ENCODE measurements at regions not wholly inside any gene's neighbourhood (a gene's known extent, or its start where the extent isn't known, plus 50 kb on each side); places are given as distances from the start of the nearest gene placed in this dataset.

DNA sequence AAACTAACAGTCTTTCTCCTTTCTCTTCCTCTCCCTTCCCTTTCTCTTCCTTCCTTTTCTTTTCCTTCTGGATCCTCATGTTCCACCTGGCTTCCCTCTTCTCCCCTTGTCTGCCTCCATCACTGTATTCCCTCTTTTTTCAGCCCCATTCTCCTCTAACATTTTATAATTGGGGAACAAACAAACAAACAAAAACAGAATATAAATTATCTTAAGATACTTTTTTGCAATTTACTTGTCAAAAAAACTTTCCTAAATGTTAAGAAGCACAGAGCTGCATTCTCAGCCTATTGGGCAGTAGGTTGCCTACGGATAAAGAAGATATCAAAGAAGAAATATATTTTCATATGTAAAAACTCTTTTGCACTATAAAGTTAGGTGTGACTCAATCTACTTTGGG lies 1382.2 kb upstream of the MIR17HG start:
- DNase-seq (ENCODE audit: low read depth): no peak

DNA sequence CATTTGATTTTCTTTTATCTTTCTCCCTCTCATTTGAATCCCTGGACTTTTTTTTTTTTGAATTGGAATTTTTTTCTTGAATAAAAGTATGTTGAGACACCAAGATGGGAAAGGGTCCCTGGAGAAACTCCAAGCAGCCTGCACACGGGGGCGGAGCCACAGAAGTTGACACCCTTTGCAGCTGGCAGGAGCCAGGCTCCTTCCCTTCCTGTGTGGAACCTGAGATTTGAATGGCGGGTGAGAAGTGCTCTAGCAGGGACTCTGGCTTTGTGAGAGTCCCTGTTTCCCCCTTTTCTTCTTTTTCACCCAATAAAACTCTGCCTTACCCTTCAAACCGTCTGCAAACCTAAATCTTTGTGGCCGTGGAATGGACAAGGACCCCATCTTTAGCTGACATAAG lies 1381.0 kb upstream of the MIR17HG start:
- DNase-seq (ENCODE audit: low read depth): no peak

DNA sequence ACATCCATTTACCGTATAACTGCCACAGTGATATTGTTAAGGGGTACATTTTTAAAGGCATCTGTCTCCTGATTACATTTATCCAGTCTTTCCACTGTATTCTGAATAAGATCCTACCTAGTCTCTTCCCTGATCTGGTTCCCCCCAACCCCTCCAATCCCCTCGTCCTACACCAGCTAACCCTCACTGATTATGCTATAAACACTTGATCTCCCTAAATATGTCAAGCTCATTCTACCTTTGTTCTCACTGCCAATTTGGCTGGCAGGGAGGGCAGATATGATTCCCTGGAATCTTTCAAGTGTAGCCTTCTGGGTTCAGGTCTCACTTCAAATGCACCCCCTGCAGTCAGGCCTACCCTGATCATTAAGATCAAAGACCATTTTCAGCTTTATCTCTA lies 1379.8 kb upstream of the MIR17HG start:
- no peak for DNase-seq (ENCODE audit: low read depth)

DNA sequence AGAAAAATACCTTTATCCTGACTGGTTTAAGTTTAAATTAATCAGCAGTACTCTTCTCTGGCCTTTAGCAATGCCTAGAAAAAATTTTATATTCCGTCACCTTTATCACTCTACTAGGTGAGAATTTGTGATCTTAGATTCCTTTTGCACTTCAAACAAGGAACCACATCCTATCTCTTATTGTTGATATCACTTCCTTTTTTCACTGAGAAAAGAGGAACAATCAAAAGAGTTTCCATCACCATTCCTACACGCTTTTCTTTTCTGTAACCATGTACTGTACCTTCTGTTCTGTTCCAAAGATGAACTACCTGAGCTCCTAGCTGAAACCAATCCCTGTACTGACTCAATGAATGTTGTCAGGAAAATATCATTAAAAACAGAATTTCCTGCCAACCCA lies 1379.0 kb upstream of the MIR17HG start:
- no peak for DNase-seq (ENCODE audit: low read depth)

DNA sequence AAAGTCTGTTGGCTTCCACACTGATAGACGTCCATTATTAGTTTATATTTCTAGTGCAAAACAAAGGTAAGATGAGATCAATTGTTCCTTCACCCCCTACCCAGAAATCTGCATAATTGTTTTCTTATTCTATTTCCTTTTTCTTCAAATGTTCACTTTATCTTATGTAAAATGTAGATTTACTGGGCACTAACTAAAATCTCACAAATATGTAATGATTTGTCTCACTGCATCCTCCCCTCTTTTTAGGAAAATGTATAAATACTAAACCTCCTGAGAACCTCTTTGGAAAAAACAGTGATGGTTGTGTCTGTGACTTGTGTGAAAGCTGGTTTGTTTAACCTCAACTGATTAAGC lies 1377.2 kb upstream of the MIR17HG start:
- DNase-seq (ENCODE audit: low read depth): no peak

DNA sequence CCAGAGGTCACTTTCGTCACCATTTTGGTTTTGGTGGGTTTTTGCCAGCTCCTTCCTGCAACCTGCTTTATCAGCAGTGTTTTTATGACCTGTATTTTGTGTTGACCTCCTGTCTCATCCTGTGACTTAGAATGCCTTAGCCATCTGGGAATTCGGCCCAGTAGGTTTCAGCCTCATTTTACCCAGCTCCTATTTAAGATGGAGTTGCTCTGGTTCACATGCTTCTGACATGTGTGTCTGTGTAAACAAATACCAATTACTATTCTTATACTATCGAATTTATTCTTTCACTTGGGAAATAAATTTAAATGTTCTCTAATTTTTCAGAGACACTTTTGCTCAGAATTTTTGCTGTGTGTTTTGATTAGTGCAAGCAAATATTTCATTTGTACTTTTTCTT lies 1370.3 kb upstream of the MIR17HG start:
- DNase-seq (ENCODE audit: low read depth): no peak

DNA sequence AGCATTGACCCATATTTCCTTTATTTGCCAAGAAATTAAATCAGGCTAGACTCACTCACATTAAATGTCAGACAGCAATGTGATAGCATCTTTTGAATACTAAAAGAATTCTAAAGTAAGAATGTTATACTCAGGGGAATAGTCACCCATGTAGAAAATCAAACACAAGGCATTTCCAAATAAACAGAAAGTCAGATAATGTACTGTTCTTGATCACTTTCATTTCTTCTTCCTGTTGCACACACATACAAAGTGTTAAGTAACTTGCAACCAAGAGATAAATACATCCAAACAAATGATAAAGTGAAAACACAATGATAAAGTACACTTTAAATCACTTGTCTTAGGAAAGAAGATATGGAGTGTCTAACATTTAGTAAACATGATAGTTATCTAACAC lies 1366.6 kb upstream of the MIR17HG start:
- DNase-seq (ENCODE audit: low read depth): no peak

DNA sequence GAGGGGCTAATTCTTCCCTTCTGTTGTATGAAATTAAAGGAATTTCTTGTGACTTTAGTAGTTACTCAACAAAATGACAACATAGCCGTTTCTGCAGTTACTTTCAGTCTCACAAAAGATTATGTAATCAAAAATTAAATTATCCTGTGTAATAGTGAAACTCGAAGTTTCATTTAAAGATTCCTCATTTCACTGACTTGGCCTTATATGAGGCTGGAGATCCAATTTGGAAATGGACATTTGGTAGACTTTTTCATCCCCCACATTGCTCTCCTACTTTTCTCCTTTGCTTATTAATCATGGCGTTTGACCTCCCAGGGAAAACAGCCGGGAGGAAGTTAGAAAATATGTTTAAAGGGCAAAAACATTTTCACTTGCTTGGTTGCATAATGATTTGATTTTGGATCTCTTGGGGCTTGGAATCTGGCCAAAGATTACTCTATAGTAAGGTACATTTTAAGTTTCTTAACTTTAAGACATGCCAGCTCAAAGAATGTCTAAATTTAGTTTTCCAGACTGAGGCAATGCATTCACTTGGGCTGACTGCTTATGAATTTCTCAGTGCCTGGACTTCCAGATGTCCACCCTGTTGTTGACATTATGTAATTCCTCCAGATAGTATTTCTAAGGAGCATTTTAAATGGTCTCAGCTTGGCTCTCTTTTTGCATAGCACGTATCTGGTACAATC lies 1364.9 kb upstream of the MIR17HG start:
- DNase-seq (ENCODE audit: low read depth): peak; percentile 54

DNA sequence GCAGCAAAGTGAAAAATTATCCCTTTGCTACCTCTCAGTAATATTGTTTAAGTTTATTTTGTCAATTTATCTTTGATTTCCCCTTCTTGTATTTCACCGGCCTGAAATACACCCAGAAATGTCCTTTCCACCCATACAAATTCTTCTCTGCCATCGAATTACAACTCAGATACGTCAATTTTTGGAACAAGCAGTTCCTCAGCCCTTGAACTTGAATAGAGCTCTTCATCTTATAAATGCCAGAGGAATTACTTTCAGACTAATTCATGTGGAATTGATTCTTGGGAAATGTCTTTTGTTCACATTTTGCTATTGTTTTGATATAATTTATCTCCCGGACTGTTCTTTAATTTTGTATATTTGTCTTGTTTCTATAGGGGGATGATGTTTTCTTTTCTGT lies 1359.3 kb upstream of the MIR17HG start:
- no peak for DNase-seq (ENCODE audit: low read depth)

DNA sequence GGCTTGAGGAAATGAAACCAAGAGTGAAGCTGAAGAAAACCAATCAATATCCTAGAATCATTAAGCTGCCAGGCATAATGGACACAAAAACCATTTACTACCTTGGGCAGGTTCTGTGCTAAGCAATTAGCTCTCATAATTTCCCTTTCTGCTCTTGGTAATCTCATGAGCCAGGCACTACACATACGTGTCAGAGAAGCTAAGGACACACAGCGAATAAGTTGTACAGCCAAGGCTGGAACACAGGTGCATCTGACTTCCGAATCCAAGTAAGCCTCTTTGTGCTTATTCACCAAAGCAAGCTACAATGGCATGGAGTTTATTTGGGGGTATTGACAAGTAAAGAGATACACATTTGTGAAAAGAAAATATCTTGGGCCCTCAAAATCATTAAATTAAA lies 1343.9 kb upstream of the MIR17HG start:
- DNase-seq (ENCODE audit: low read depth): no peak

DNA sequence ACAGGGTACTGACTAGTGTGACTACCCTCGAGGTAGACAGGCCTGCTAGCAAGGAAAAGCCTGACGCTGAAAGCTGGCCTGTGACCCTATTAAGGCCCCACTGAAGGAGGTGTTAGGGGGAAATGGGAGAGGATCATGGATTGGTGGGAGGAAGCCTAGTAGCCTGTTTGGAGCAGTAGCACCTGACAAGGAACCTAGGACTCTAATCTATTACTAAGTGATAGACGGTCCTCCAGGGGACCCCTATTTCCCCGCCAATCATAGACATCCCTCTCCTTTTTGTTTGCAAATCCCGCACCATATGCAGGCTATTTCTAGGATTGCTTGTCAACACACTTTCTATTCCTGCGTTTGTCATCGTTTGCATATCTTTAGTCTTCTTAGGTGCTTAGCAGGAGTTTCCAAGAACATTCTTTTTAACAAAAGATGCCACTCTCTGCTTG lies 1338.8 kb upstream of the MIR17HG start:
- no peak for DNase-seq (ENCODE audit: low read depth)

DNA sequence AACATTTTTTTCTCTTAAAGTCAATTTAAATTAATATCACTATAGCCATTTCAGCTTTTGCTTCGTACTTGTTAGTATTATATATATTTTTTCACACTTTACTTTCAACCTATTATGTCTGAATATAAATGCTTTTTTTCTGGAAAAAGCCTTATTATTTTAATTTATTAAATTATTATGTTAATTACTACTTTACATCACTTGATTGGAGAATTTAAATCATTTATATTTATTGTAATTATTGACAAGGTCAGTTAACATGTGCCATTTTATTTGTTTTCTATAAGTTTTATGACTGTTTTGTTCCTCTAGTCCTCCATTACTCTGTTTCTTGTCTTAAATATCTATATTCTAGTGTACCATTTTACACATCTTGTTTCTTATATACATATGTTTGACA lies 1333.4 kb upstream of the MIR17HG start:
- no peak for DNase-seq (ENCODE audit: low read depth)

DNA sequence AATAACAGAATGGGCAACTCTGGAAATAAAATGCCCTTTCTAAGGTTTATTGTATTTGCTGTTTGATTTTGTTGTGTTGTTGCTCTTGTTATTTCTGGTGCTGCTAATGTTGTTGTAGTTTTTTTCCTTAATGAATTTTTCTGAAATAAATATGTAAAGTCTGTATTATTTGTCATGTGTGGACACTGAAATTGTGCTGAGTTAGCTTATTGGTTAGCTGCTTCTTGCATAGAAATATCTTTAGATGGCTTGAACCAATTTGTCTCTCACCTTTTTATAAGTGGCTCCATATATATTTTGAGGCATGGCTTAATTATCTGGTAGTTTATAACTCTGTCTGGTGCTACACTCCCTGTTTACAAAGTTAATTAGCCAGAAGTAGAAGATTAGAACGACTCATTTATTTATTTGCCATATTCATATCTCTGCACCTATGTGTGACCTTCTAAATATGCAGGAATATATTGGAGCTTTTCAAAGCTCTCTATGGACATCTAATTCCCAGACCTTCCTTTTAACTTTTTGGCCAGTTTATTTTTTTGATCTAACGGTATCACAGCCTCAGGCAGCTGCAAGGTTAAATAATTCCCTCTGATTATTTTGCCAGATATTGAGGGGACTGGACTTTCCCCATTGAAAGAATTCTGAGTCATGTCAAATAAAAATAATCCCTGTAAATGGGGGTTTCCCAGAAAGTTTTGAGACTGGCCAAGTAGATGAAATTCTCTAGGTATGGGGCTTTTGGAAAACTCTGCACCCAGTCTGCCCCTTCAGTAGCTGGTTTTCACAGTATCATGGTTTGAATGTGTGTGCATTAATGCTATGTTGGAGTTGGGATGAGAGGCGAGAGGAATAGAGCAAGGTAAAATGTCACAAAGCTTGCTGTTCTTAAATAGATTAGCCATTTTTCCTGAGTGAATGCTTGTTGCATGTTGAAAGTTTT lies 1331.7 kb upstream of the MIR17HG start:
- DNase-seq (ENCODE audit: low read depth): peak; percentile 23

DNA sequence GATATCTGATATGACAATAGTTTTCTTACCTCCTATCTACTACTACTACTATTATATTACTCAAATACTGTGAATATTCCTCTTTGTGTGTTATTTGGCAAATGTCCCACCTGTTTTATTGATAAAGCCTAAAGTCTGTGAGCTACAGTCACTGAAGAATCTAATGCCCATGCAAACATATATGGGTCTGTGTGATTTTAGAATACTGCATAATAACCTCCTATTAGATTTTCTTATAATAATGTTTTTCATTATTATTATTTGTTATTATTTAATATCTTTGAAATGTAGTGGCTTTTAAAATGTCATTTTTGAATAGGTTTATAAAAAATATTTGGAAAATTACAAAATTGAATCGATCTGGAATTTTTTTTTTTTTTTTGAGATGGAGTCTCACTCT lies 1330.8 kb upstream of the MIR17HG start:
- DNase-seq (ENCODE audit: low read depth): no peak

DNA sequence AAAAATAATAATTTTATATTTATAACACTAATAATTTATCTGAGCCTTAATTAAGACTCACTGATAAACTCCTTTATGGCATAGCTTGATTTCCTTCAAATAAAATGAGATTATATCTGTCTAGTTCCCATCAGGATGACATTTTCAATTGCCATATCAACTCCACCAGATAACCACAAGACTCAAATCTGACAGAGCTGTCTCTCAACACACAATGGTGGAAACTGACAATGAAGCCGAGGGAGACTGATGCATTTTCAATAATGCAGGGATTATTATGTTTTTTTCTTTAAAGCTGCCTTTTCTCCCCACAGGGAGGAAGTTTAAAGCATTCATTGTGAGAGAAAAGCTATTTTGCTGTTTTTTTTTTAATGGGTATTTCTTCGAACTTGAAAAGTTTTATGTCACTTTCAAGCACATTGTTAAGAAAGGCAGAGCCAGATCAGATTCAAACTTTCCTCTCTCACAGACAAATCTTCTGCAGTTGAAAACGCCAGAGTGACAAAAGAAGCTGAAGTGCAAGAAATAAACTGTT lies 1326.9 kb upstream of the MIR17HG start:
- DNase-seq (ENCODE audit: low read depth): no peak

DNA sequence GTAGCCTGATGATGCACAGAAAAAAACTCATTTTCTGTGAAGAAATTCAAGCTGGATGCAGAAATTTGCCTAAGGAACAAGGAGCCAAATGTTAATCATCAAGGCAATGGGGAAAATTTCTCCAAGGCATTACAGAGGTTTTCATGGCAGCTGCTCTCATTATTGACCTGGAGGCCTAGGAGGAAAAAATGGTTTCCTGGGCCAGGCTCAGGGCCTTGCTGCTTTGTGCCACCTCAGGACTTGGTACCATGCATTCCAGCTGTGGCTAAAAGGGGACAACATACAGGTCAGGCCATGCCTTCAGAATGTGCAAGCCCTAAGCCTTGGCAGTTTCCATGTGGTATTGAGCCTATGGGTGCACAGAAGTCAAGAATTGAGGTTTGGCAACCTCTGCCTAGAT lies 1320.1 kb upstream of the MIR17HG start:
- DNase-seq (ENCODE audit: low read depth): no peak

DNA sequence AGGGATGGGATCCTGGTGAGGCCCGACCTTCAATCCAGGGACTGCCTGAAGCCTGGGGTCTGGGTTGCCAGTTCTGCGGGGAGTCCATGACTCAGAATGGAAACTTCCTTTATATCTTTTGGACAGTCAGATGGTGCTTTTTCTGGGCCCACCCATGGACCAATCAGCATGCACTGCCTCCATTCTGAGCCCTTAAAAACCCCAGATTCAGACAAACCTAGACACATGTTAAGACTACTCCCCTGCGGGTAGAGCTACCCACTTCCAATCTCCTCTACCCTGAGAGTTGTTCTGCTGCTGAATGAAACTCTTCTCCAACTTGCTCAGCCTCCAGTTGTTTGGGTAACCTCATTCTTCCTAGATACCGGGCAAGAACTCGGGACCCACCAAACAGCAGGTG lies 1315.2 kb upstream of the MIR17HG start:
- DNase-seq (ENCODE audit: low read depth): no peak

DNA sequence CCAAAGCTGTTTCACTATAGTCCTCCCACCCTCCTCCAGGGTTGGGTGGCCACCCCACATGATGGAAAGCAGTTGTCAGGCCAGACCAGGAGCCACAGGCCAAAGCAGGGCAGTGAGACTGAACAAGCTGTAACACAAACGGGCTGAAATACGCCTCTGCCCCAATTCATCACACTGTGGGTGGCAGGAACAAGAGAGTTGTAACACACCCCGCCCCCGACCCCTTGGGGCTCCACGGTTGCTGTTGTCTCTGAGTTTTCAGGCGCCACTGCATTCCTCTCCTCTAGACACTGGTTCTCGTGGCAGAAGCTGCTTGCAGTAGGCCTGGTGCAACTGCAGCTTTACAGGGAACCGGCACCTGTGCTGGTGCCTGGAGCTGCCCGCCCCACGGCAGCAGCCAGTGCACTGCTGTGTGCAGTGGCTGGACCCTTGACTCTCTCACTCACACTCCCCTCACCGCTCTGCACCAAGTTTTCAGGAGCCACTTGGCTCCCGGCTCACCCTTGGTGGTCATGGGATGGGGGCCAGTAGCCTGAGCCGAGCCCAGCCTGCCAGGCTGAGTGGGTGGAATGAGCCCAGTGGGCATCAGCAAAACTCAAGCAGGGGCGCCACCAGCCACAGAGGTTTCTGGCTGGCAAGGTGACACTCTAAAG lies 1314.5 kb upstream of the MIR17HG start:
- DNase-seq (ENCODE audit: low read depth): no peak

DNA sequence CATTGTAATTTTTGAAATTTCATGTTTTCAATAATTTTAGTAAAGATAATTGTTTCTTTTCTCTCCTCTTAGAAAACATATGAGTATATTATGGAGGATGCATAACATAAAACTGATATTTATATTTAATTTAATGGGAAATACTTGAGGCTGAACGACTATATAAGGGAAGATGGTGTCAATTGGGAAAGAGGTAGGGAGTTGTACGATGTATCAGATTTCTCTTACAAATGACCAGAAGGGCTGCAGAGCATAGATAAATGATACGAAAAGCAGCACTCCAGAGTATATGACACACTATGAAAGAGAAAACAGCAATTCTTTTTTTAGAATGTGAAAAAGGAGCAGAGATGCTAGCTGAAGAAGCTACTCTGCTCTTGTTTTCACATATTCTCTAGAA lies 1308.0 kb upstream of the MIR17HG start:
- DNase-seq (ENCODE audit: low read depth): no peak

DNA sequence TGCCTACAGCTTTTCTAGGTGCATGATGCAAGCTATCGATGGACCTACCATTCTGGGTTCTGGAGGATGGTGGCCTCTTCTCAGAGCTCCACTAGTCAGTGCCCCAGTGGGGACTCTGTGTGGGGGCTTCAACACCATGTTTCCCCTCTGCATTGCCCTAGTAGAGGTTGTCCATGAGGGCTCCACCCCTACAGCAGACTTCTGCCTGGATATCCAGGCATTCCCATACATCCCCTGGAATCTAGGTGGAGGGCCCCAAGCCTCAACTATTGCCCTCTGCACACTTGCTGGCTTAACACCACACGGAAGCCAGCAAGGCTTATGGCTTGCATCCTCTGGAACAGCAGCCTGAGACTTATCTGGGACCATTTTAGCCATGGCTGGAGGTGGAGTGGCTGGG lies 1299.9 kb upstream of the MIR17HG start:
- DNase-seq (ENCODE audit: low read depth): no peak

DNA sequence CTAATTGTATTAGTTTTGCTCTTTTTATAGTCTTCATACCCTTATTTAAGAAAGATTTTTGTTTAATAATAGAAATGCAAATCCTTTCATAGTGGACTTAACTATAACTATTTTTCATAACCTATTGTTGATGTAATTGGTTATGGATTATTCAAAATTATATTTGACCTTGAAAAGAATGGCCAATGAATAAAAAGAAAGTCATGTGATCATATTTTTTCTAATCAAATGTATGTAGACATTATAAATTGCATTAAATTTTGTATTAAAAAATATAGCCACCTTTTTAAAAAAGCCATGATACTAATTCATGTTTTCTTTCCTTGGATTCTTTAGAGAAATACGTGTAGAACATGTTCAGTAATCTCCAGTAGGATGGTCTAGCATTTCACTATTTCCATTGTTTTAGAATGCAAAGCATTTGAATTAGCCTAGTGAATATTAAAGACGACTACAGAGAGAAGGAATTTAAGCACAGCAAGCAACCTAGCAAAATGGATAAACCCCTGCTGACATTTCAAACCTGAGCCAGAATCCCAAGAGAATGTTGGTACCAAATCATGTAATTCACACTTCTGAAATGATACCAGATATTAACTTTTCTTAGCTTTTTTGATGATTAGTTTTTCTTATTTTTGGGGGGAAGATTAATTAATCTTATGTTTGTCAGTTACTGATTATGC lies 1297.4 kb upstream of the MIR17HG start:
- no peak for DNase-seq (ENCODE audit: low read depth)

DNA sequence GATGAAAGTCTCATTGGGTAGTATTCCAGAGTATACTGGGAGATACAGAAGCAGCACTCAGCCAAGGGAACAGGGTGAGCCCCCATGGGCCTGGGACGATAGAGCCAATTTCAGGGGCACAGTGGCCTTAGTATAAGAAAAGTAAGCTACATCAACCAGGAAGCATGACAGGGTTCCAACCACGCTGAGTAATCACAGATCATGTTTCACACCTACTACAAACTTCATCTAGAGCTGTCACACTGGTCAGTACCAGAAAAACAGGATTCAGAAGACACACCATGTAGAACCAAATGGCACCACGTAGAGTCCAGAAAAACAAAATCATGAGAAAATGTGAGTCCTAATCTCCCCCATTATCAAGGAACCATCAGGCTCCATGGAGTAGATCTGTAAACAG lies 1292.4 kb upstream of the MIR17HG start:
- peak; percentile 46 for DNase-seq (ENCODE audit: low read depth)

Measured in renal cortical epithelial cell (primary cell).